ENCODE measurements at regions not wholly inside any gene's neighbourhood (a gene's known extent, or its start where the extent isn't known, plus 50 kb on each side); places are given as distances from the start of the nearest gene placed in this dataset.

DNA sequence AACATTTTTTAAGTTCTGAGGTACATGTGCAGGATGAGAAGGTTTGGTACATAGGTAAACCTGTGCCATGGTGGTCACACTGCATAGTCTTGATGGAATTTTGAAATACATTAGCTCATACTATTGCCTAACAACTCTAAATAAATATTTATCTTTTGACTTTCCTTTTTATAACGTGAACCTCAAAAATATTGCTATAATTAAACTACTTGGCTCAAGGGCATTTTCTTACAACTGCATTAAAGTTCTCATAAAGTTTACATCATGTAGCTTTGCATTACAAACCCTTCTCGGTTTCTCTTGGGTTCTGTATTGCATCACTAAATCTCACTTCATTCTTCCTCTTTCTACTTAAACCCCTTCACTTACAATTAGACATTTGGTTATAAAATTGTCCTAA is 636.0 kb upstream of the PTCHD4 start:
- TF ChIP-seq YY1 (IDR thresholded peaks at IDR 0.05; ENCODE audit: low read depth) (no peak), CEBPB (IDR thresholded peaks at IDR 0.05) (no peak), EP300 (IDR thresholded peaks at IDR 0.05; ENCODE audit: borderline replicate concordance) (no peak), TEAD4 (IDR thresholded peaks at IDR 0.05) (no peak), EGR1 (IDR thresholded peaks at IDR 0.05) (no peak)
- TF ChIP-seq, protein P1, sequence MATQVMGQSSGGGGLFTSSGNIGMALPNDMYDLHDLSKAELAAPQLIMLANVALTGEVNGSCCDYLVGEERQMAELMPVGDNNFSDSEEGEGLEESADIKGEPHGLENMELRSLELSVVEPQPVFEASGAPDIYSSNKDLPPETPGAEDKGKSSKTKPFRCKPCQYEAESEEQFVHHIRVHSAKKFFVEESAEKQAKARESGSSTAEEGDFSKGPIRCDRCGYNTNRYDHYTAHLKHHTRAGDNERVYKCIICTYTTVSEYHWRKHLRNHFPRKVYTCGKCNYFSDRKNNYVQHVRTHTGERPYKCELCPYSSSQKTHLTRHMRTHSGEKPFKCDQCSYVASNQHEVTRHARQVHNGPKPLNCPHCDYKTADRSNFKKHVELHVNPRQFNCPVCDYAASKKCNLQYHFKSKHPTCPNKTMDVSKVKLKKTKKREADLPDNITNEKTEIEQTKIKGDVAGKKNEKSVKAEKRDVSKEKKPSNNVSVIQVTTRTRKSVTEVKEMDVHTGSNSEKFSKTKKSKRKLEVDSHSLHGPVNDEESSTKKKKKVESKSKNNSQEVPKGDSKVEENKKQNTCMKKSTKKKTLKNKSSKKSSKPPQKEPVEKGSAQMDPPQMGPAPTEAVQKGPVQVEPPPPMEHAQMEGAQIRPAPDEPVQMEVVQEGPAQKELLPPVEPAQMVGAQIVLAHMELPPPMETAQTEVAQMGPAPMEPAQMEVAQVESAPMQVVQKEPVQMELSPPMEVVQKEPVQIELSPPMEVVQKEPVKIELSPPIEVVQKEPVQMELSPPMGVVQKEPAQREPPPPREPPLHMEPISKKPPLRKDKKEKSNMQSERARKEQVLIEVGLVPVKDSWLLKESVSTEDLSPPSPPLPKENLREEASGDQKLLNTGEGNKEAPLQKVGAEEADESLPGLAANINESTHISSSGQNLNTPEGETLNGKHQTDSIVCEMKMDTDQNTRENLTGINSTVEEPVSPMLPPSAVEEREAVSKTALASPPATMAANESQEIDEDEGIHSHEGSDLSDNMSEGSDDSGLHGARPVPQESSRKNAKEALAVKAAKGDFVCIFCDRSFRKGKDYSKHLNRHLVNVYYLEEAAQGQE (IDR thresholded peaks at IDR 0.05; ENCODE audit: low read depth) = no peak
- TF ChIP-seq, protein P2, sequence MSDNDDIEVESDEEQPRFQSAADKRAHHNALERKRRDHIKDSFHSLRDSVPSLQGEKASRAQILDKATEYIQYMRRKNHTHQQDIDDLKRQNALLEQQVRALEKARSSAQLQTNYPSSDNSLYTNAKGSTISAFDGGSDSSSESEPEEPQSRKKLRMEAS (IDR thresholded peaks at IDR 0.05) = no peak

Data from Ishikawa (cell line).